ENCODE measurements at regions not wholly inside any gene's neighbourhood (a gene's known extent, or its start where the extent isn't known, plus 50 kb on each side); places are given as distances from the start of the nearest gene placed in this dataset.
"Not testable (repeated sequence)": the region's sequence is repeated elsewhere in the genome, so short reads cannot be mapped to it uniquely, and the experiment has no call there.

DNA sequence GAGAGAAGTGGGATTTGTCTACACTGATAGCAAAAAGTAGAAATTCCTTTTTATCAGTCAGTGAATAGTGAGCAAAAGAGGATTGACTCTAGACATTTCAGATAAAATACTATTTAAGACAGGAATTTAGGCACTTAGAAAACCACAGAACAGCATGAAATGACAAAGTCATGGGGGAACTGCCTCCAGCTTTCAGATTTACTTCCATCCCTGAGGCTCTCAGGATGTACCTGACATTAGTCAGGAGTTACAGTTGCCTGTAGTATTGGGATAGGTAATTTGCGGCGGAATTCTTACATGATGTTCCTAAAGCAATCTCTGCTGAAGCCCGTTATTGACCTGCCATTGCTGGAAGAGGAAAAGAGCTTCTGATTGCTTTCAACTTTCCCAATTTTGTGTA, 337.1 kb upstream of the MAP2 start:
- DNase-seq: no peak

- DNase-seq: no peak
These were observed 332.8 kb upstream of the MAP2 start for GRCh38 chr2:209091056-209091455.

DNA sequence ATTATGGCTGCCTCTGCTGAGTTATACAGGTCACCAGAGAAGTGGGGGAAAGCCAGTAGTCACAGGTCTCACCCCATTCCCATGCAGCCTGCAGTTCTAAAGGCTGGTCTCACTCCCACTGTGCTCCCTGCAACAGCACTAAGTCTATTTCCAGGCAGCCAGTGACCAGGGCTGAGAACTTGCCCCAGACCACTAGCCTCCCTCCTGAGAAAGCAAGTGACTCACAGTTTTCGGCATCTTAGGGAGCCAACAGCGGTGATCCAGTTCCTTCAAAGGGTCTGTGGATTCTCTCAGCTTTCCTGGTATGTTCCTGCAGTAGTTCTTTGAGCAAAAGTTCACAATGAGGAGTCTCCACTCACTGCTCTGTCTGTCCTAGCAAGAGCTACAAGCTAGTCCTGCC, 329.6 kb upstream of the MAP2 start:
- no peak for DNase-seq

GRCh38 chr2:209095432-209095831, 328.4 kb upstream of the MAP2 start:
- DNase-seq: no peak

DNA sequence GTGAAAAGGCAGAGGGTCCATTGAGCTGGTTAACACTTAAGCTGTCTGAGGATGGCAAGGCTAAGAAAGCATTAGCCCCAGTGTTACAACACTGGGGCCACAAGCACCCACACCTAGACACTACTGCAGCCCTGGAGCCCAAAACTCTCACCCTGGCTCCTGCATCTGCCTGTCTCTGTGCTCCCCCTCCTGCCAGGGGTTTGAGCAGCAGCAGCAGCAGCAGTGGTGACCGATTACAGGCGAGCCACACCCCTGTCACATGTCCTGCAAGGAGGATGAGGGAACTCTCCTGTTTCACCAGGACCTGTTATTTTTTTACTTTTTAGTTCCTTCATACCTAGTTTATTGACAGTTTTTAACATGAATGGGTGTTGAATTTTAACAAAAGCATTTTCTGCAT, 326.7 kb upstream of the MAP2 start:
- no peak for DNase-seq

DNA sequence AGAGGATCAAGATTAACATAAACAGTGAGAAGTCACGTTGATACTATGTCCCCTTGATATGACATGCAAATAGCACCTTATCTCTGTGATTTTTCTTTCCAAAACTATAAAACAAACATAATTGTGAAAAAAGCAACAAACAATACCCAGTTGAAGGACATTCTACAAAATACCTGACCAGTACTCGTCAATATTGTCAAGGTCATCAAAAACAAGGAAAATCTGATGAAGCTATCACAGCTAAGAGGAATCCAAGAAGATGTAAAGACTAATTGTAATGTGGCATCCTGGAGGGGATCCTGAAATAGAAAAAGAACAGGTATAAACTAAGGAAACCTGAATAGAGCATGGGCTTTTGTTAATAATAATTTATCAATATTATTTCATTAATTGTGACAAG, 321.5 kb upstream of the MAP2 start:
- DNase-seq: no peak

GRCh38 chr2:209113026-209113425, 310.8 kb upstream of the MAP2 start:
- no peak for DNase-seq

DNA sequence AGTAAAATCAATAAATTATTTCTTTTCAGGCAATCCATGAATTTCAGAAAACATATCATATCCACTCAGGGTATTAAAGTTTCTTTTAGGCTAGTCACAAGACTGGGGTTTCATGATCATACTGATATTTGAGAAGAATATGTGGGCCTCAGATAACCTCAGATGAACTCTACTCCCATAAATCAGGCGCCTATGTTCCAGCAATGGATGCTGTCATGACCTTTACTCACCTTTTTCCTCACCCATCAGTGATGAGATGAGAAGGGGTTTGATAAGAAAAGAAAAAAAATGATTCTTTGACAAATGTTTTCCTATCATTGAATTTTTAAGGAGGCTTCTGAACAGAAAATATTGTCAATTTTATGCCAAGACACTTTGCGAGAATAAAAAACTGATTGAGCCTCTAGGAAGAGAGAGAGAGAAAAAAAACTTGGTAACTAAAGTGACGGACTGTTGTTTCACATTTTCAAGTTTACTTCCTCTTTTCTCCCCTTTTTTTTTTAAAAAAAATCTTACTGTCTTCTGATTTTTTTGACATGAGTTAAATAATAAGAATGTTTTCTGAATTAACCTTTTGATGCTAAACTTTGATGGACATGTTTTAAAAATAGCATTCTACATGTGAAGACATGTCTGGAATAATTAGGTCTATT, 309.1 kb upstream of the MAP2 start:
- no peak for DNase-seq

GRCh38 chr2:209121691-209122090, 302.2 kb upstream of the MAP2 start:
- no peak for DNase-seq

GRCh38 chr2:209125291-209125690, 298.6 kb upstream of the MAP2 start:
- DNase-seq: no peak

DNA sequence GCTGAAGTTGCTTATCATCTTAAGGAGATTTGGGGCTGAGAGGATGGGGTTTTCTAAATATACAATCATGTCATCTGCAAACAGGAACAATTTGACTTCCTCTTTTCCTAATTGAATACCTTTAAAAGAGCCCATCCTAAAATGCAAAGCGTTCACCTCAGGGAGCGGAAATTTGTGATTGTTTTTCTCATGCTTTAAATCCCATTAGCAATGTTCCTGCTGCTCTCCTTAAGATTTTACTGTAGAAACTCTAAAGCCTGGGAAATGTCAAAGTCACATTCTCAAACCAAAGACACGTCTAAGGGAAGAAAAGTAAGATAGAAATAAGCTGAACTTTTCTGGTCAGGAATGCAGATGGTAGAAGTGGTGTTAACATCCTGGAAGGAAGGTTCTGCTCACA, 285.8 kb upstream of the MAP2 start:
- no peak for DNase-seq

DNA sequence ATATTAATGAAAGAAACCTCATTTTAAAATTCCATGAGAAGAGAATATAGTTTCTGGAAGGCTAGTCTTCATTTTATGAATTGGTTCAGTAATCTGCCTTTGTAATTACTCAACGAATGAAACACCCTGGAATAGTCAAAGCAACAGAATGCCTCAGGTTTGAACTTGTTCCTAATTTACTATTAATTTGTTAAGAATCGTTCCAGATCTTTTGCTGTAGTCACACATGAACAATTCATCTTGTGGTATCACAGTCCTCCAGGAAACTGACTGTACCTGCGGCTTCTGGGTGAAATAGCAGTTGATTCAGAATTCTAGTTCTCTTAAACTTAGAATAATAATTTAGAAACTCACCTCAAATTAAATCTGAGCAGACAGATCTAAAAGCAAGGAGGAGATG, 282.7 kb upstream of the MAP2 start:
- no peak for DNase-seq

DNA sequence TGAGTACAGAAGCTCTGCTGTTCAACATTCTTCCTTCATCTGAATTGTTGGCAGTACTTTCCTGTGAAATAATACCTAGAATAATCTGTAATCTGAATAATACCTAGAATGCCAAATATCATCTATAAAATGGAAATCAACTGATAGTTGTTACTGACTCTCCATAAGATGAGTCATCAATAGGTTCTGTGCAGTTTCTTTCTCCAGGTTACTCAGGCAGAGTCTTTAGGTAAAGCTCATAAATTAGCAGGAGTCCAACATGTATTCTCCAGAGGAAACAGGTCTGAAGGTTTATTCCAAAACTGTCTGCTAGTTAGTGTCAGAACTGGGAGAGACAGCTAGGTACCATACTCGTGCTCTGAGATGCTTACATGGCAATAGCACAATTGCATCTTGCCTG, 282.0 kb upstream of the MAP2 start:
- DNase-seq: no peak

DNA sequence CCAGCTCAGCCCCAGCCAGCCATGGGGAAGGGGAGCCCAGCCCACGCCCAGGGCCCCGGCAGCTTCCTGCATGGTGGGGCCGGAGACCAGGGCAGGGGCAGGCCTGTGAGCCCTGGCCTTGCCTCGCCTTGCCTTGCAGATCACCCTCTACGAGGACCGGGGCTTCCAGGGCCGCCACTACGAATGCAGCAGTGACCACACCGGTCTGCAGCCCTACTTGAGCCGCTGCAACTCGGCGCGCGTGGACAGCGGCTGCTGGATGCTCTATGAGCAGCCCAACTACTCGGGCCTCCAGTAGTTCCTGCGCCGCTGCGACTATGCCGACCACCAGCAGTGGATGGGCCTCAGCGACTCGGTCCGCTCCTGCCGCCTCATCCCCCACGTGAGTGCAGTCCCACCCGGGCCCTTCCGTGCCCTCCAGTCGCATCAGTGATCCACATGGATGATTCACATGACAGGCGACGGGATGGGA, 278.6 kb upstream of the MAP2 start:
- peak; percentile 6 for DNase-seq

- no peak for DNase-seq
These were observed 277.7 kb upstream of the MAP2 start for GRCh38 chr2:209145941-209146681.

DNA sequence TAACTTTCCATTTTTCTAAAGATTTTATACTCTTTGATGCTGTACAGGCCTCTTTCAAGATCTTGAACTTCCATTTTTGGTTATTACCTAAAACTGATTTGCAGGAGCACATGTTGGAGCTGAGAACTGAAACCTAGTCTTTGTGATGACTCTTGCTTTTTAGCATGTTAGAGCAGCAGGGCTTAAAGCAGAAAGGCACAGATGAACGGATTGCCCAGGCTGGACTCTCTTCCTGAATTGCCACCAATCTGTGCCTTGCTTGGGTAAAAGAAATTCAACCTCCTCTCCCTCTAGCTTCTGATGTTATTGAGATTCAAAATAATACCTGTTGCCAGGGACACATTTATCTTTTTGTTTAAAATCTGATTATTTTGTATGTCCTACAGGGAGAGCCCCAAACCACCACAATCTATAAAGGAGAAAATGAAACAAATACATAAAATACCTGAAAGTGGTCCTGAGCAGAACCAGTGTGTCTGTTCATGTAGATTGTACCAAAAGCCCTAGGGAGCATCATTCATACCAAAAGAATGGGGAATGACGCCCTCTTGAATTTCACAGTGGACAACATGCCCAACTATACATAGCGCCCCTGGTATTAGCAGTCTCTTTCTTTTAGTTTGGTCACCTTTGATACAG, 277.0 kb upstream of the MAP2 start:
- DNase-seq: no peak

GRCh38 chr2:209147981-209148380, 275.9 kb upstream of the MAP2 start:
- no peak for DNase-seq

DNA sequence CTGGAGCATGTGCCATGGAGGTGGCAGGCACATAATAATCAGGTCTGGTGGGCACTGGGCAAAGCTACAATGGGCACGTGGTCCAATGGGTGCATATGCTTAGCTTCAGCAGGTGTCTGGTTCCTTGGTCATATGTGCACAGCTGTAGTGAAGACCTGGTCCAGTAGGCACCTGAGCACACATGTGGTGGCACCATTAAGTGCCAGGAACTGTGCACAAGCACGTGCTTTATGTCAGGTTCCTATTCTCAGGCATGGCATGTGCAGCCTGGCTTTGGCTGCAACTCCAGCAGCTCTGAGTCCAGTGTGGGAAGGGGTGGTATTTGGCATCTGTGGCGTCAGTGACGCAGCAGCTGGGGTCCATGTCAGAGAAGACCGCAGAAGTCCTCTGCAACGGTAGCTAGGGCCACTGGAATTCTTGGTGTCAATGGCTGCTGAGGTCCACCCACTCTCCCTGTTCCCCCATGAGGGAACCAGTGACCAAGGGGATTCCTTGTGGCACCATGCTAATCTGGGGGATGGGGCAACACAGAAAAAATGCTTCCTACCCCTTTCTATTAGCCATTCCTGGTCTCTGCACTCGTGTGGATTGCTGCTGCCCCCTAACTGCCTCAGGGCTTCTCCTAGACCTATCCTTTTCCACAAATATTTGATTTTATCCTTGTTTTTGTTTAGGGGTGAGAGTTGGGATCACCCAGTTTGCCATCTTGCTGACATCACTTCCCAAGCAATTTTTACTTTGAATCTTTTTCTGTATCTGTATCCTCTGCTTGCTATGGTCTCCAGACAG, 262.9 kb upstream of the MAP2 start:
- no peak for DNase-seq

DNA sequence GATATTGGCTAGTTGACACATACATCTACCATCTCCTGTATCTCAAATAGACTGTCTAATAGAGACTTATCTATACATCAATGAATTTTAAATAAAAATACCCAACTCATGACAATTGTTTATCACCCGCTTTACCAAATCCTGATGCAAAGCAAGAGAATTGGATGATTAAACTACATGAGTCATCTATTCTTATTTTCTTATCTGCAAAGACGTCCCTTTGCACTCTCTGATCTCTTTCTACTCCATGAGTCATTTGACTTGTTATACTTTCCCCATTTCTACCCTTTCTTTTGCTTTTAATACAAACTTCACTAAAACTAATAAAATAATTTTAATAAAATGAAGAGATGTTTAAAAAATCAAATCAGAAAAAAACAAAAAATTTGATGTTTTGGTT, 261.7 kb upstream of the MAP2 start:
- no peak for DNase-seq

DNA sequence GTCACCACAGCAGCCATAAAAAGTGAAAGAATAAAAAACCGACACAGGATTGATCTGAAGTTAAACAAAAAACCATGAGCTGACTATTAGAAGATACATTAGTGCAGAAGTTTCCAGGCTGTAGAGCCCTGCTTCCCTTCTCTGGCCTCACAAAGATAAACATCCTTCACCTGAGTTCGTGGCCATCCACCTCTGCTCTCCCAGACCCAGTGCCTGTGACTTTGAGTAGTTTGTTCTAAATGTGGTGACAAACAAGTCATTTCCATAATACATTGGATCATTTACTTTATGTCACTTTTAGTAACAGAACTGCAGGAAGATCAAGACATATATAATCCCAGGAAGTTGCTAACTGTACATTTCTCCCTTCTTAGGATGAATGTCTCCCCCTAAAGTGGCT, 241.9 kb upstream of the MAP2 start:
- no peak for DNase-seq

GRCh38 chr2:209186886-209187285, 237.0 kb upstream of the MAP2 start:
- DNase-seq: not testable (repeated sequence)

DNA sequence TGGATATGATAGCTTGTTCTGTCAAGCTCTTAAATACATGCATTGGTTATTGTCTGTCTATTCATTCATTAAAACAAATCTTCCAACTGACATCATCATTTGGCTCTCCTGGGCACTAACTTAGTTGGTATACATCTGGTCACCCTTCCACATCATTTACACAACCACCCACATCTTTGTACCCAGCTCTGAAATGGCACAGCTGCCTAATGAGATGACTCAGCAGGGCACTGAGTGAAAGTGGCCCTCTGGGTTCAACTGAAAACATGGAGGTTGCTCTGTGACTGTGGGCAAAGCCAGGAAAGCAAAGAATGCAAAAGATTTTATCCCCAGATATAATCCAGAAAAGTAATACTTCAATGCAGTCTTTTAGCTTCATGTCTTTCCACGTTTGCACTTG, 234.0 kb upstream of the MAP2 start:
- DNase-seq: no peak

GRCh38 chr2:209191139-209191538, 232.7 kb upstream of the MAP2 start:
- no peak for DNase-seq
